SW480 (cell line): ENCODE measurements at regions not wholly inside any gene's neighbourhood (a gene's known extent, or its start where the extent isn't known, plus 50 kb on each side); places are given as distances from the start of the nearest gene placed in this dataset.

ENCODE experiments used
- DNase-seq: peaks from one replicate; pipeline ENCODE4 v3.0.0-alpha.2; 2016; ENCODE audit warnings: low spot score

DNA sequence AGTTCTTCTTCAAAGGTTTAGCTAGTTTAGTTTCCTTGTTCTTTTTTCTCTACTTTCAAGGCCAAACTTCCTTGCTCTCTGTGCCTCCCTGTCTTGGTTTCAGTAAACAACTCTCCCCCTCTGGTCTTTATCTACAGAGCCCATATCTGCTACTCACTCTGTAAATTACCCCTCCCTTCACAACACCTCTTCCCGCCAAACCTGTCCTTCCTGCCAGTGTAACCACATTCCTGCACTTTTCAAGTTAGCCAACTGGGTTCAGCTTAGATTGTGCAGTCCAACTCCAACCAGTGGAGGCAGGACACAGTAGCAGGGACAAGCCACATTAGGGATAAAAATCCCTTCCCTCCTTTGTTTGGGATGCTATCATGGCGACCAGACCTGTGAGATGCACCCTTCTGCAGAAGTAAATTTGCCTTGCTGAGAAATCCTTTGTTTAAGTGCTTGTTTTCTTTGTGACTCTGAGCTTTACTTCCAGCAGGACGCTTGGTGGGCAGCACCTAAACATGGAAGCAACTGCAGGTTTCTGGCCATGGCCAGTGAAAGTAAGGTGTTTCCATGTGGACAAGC is 706.0 kb downstream of the KCNJ3 start:
- DNase-seq, result no peak

DNA sequence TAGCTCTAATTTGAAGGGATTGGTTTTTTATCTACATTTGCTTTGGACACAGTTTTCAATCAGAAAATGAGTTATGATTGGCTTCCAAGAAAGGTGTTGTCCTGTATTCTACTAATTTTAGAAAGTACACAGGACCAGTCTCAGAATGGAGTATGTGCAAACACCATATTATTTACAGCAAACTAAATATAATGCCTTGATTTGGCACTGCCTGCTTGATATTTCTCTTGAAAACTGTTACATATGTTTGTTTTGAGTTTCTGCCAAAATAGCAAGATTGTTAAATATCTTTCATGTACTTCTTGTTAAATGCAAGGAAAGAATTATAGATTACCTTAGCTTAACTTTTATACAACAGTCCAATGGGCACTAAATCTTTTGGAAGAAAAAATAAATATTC is 694.9 kb downstream of the KCNJ3 start:
- no peak for DNase-seq

DNA sequence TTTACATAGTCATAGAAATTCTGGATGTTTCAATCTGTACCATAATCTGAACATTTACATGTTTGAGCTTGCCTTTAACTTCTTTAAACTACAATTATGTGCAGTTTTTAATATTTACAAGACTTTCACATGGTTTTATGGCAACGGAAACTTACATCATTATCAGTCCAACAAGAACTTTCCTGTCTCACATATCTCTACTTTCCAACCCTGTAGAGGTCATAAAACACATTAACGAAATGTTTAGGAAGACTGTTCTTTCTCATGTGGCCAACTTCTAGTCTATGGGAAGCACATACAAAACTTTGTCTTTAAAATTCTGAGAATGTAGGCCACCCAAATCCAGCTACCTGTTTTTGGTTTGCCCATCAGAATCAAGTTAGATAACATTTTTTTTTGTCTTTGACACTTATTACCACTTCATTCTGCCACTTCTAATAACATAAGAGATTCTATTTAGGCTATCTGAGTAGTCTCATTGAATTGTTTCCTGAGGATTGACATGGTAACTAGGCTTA is 693.2 kb downstream of the KCNJ3 start:
- DNase-seq, result no peak

- no peak for DNase-seq
Observed at GRCh38 chr2:155389224-155389623, 690.7 kb downstream of the KCNJ3 start.

DNA sequence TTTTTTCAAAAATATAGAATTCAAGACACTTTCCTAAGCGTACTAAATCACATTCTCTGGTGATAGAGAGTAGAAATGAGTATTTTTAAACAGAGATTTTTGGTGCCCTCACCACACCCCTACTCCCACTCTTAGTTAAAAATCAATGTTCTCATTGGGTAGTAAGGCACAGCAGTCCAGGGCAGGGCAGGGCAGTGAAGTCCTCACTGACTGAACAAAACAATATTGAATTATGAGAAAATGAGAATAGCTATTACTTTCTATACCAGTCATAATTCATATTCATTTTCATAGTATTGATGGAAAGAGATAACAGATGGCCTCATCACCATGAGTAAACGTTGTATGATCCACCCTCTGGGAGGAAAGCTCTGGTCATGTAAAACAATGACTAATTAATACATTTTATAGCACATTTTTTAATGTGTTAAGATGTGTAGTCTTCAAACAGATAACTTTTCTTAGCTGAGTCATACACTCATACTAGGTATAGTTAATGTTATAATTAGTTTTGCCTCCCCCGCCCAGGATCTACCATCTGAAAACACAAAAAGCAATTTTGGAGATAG is 686.1 kb downstream of the KCNJ3 start:
- no peak for DNase-seq

DNA sequence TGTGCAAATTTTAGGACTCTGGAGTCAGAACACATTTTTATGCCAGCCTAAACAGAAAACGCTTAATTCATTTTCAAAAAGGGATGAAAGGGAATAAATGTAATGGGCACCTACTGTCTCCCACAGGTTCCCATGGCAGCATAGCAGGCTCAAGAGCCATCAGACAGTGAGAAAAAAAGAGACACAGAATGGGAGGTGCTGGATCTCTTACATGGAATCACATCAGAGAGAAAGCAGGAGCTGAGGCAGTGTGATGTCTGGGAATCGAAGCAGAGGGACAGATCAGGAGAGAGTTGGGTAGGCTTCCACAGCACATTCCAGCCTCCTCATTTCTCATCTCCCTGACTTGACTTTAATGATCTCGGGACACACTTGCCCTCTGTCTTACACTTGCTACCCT is 684.3 kb downstream of the KCNJ3 start:
- DNase-seq, result no peak

- no peak for DNase-seq
Observed at GRCh38 chr2:155381436-155381835, 682.9 kb downstream of the KCNJ3 start.

DNA sequence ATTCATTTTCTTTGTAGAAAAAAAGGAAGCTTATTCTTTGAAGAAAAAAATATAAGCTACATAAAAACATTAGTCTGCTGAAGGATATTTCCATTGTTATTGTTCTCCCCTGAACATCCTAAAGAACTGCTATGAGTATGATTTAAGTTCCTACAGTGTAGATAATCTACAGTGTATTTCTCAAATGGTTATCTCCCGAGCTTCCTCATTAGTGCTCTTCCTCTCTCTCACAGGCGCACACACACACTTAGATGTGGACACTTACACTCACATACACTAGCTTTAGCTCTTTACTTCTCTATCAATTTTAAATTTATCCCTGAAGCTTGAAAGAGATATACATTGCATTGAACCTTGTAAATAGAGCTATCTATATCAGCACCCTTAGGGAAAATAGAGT is 681.0 kb downstream of the KCNJ3 start:
- DNase-seq, result no peak

- DNase-seq, result peak; percentile 10
Observed at GRCh38 chr2:155377931-155378444, 679.5 kb downstream of the KCNJ3 start.

DNA sequence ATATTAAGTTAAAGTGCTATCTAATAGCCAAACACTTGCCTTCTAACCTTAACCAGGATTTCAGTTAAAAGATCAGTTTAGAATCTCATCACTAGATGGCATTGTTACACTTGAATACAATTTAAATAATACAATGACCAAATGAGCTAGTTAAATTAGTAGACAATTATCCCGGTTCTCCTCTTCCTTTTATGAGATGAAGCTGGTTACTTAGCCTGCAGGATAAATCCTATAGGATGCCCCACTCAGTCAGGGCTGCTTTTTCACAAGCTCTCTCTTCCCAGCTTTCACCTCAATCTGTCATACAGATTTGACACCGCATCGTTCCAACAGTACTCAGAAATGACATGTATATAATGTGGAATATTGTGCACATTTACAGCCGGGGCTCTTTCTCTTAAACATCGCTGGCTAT is 678.8 kb downstream of the KCNJ3 start:
- DNase-seq, result peak; percentile 36

GRCh38 chr2:155372969-155373368 is 674.5 kb downstream of the KCNJ3 start:
- DNase-seq, result peak; percentile 30

- DNase-seq, result peak; percentile 38
Observed at GRCh38 chr2:155368934-155369333, 670.4 kb downstream of the KCNJ3 start.

DNA sequence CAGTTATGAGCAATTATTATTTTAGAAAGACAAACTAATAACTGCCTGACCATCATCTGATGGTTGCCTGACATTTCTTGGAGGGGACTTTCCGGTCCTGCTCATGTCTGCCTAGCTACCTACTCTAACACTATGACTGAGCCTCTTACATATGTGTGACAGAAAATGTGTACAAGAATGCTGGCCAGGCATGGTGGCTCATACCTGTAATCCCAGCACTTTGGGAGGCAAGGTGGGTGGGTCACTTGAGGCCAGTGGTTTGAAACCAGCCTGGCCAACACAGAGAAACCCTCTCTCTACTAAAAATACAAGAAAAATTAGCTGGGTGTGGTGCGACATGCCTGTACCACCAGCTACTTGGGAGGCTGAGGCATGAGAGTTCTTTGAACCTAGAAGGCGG is 666.3 kb downstream of the KCNJ3 start:
- no peak for DNase-seq

- DNase-seq, result no peak
Observed at GRCh38 chr2:155363349-155363888, 664.9 kb downstream of the KCNJ3 start.

DNA sequence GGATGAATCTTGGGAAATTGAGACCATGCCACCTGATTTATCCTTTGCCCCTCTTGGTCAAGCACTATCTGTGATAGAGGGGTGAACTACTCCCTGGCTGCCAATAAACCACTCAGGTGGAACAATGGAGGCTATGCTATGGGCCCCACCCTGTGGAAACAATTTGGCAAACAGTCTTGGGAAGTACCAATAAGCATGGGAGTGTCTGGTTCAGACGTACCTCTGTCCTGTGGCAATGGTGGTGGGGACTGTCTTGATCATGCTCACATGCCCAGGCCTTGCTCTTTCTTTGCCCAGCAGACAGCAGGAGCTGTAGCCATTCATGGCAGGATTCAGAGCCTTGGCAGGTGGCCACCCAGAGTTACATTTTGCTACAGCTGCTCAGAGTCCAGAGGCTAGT is 658.7 kb downstream of the KCNJ3 start:
- DNase-seq, result no peak

DNA sequence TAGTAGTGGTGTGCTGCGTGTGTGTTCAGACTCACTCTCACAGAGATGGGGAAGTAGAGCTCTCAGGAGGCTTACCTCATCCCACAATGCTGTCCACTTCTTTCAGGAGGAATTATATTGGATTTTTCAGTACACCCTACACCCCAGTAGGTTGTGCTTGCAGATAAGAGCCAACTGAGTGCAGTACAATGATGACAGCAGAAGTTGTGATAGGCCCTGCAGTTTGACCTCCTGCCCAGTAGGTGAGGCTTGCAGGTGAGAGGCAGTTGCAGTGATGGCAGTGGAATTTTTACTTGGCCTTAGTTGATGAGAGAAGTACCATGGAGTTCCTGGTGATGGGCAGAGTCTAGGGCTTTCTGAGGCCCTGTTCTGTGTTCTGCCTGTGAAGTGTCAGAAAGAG is 657.8 kb downstream of the KCNJ3 start:
- no peak for DNase-seq

GRCh38 chr2:155350783-155351580 is 652.5 kb downstream of the KCNJ3 start:
- no peak for DNase-seq

GRCh38 chr2:155332016-155332415 is 633.5 kb downstream of the KCNJ3 start:
- no peak for DNase-seq

- DNase-seq, result no peak
Observed at GRCh38 chr2:155320236-155320635, 621.7 kb downstream of the KCNJ3 start.

GRCh38 chr2:155318710-155319109 is 620.2 kb downstream of the KCNJ3 start:
- DNase-seq, result no peak

DNA sequence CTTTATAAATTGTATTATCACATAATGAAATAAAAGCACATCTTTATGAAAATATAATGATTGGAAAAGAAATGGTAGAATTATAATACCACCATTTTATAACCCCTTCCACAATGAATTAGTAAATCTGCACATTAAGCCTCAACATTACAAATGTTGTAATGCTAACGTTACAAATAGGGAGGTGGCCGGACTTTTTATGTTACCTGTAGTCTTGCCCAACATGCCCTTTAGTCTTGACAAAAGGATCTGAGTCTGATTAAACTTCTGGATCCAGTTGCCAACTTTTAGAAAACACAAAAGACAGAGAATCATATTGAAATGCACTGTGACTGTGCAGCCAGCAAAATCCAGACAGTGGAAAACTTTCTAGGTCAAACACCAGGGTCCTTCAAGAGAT is 617.3 kb downstream of the KCNJ3 start:
- DNase-seq, result no peak

- peak; percentile 45 for DNase-seq
Observed at GRCh38 chr2:155310589-155310988, 612.1 kb downstream of the KCNJ3 start.

DNA sequence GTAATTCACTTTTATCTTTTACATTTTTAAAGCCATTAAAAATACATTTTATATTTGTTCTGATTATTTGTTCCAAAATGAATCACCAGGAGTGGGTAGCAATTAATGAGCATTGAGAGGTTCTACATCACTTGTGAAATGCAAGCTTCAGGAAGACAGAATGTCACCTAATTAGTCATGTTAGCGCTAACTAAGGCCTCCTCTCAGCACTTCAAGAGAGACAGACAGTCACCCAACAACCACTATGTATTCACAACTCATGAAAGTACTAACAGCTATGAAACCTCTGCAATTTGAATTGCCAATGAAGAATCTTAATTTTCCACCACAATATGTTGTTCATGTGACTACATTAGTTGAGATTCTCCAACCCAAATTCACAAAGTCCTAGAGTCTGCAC is 611.0 kb downstream of the KCNJ3 start:
- no peak for DNase-seq
